HepG2 (cell line): ENCODE measurements at regions not wholly inside any gene's neighbourhood (a gene's known extent, or its start where the extent isn't known, plus 50 kb on each side); places are given as distances from the start of the nearest gene placed in this dataset.

Experiments used
- ATAC-seq: fragments of 200-7000 bp; cut with Tn5 transposase; 3 replicates; pipeline ENCODE4 v1.9.1; 2020; ENCODE audit warnings: mild to moderate bottlenecking, moderate library complexity
- BruUV-seq: library from RNA; stranded (reverse); fragments of 400-500 nt; replicated peaks from 2 replicates; lab custom pipeline; 2021; lab: Mats Ljungman, UMichigan
- CTCF ChIA-PET: fragments of 300-600 bp; formaldehyde crosslinking; extraction: SDS; loops from one replicate; lab custom pipeline; 2021; ENCODE audit warnings: low total read pairs, inconsistent platforms, low intra/inter-chr PET ratio; lab: Yijun Ruan, JAX
- POLR2A ChIA-PET: fragments of 350-600 bp; sonication (Branson Sonifier 250); formaldehyde crosslinking; loops from one replicate; lab custom pipeline; 2020; ENCODE audit warnings: antibody characterized with exemption, inconsistent platforms; lab: Yijun Ruan, JAX
- DNase-seq: peaks from one replicate; pipeline ENCODE4 v3.0.0-alpha.2; 2015; ENCODE audit warnings: low spot score
- FAIRE-seq: peaks from 3 replicates; lab custom pipeline; 2011; peaks lifted over from hg19 to GRCh38; lab: Jason Lieb, UNC
- H2AFZ ChIP-seq: one replicate; pipeline ENCODE4 v1.6.1; 2011; ENCODE audit warnings: low read length, inconsistent platforms
- H3K27ac ChIP-seq: fragments of 300-600 bp; 3 replicates; pipeline ENCODE4 v1.8.0; 2011; ENCODE audit warnings: mixed run types, mild to moderate bottlenecking, mixed read lengths, low read length, inconsistent platforms; ENCODE audit not compliant: insufficient read depth; ENCODE audit errors: extremely low read length
- H3K27me3 ChIP-seq, 2 experiments: fragments of 200-600 bp in 1 of 2; 2 replicates in 1 of 2; 3 replicates in 1 of 2; pipeline versions ENCODE4 v1.6.0 to v1.8.0; 2011; ENCODE audit warnings: low read length in 2 of 2, mild to moderate bottlenecking in 2 of 2, moderate library complexity in 2 of 2, inconsistent platforms in 1 of 2; ENCODE audit not compliant: insufficient read depth in 2 of 2, control insufficient read depth in 1 of 2
- H3K36me3 ChIP-seq, 2 experiments: fragments of 200-600 bp in 1 of 2; replicated peaks in 1 of 2; 2 replicates in 1 of 2; 3 replicates in 1 of 2; pipeline versions ENCODE4 v1.5.1 to v1.8.0; 2011; ENCODE audit warnings: low read length in 2 of 2, inconsistent platforms in 1 of 2; ENCODE audit not compliant: insufficient read depth in 2 of 2, control insufficient read depth in 1 of 2
- H3K4me1 ChIP-seq: 2 replicates; pipeline ENCODE4 v1.5.1; 2012; ENCODE audit warnings: low read length, inconsistent platforms; ENCODE audit not compliant: insufficient read depth
- H3K4me2 ChIP-seq: 2 replicates; pipeline ENCODE4 v1.6.0; 2011; ENCODE audit warnings: low read depth, low read length, inconsistent platforms
- H3K4me3 ChIP-seq, 3 experiments: fragments of 200-600 bp in 1 of 3; sonication (generic), shearing (Covaris generic) in 1 of 3; replicated peaks in 1 of 3; 2 replicates each; pipeline ENCODE4 v1.5.1; 2011 to 2016; ENCODE audit warnings: low read length in 3 of 3, inconsistent platforms in 2 of 3, low read depth in 2 of 3, mild to moderate bottlenecking in 2 of 3, control low read depth in 1 of 3, mixed read lengths in 1 of 3; ENCODE audit not compliant: insufficient read depth in 1 of 3
- H3K79me2 ChIP-seq: one replicate; pipeline ENCODE4 v1.6.1; 2011; ENCODE audit warnings: low read length, inconsistent platforms; ENCODE audit not compliant: insufficient read depth
- H3K9ac ChIP-seq: 2 replicates; pipeline ENCODE4 v1.6.0; 2011; ENCODE audit warnings: mild to moderate bottlenecking, low read depth, low read length, inconsistent platforms; ENCODE audit not compliant: insufficient read depth
- H3K9me3 ChIP-seq: 2 replicates; pipeline ENCODE4 v1.5.1; 2012; ENCODE audit warnings: mild to moderate bottlenecking, low read length
- H4K20me1 ChIP-seq: 2 replicates; pipeline ENCODE4 v1.6.0; 2011; ENCODE audit warnings: inconsistent platforms, mild to moderate bottlenecking, low read length, moderate library complexity; ENCODE audit not compliant: insufficient read depth
- CBX1 ChIP-seq: IDR thresholded peaks from one replicate; pipeline ENCODE4 v1.6.1; 2016; ENCODE audit warnings: antibody characterized with exemption, low read depth
- HNRNPL ChIP-seq: fragments of 200-400 bp; formaldehyde crosslinking; IDR thresholded peaks from 2 replicates; pipeline ENCODE4 v1.6.1; 2017; ENCODE audit warnings: mild to moderate bottlenecking, low read depth, low read length
- NFKB2 ChIP-seq: sonication (generic); formaldehyde crosslinking; IDR thresholded peaks from 2 replicates; pipeline ENCODE4 v1.4.0; 2020; ENCODE audit warnings: missing genetic modification reagents, borderline replicate concordance
- ONECUT2 ChIP-seq: sonication (generic); formaldehyde crosslinking; IDR thresholded peaks from 2 replicates; pipeline ENCODE4 v1.4.0; 2020; ENCODE audit warnings: missing genetic modification reagents
- PLRG1 ChIP-seq: fragments of 450-650 bp; conservative IDR thresholded peaks from 2 replicates; pipeline ENCODE4 v1.6.1; 2016
- SP5 ChIP-seq: IDR thresholded peaks from 2 replicates; pipeline ENCODE4 v1.6.1; 2016; ENCODE audit warnings: low read depth, borderline replicate concordance
- SRF ChIP-seq: IDR thresholded peaks from 2 replicates; pipeline ENCODE4 v1.6.1; 2011; ENCODE audit warnings: mild to moderate bottlenecking, low read depth, low read length, moderate library complexity
- ZNF274 ChIP-seq: sonication (generic); formaldehyde crosslinking; IDR thresholded peaks from 2 replicates; pipeline ENCODE4 v1.5.1; 2020; ENCODE audit warnings: mild to moderate bottlenecking, missing genetic modification reagents
- ZNF354B ChIP-seq: sonication (generic); formaldehyde crosslinking; IDR thresholded peaks from 2 replicates; pipeline ENCODE4 v1.8.0; 2022; ENCODE audit warnings: mild to moderate bottlenecking, missing genetic modification reagents
- WGBS: methylation state at CpG from one replicate; pipeline ENCODE4 v1.1.6; 2017; ENCODE audit warnings: low lambda C conversion rate; 5-methylcytosine and 5-hydroxymethylcytosine counted together
- in situ Hi-C: cut with HindIII; loops from 2 replicates; pipeline ENCODE4 v1.10.0; 2017; ENCODE audit warnings: low pct_unique_long_range_greater_than_20kb; ENCODE audit not compliant: extremely low pct_ligation_motif_present
- intact Hi-C: fragments of 100-400 bp; cut with micrococcal nuclease; formaldehyde crosslinking; loops from one replicate; pipeline ENCODE4 v1.10.0; 2022; ENCODE audit not compliant: unreplicated experiment
- TF ChIP-seq, protein P1 (sequence below), 2 experiments: fragments of 450-650 bp in 1 of 2; sonication (generic) in 1 of 2; formaldehyde crosslinking in 1 of 2; IDR thresholded peaks; 2 replicates each; pipeline versions ENCODE4 v1.6.1 to v1.8.0; 2016 to 2022; ENCODE audit warnings: antibody characterized with exemption in 1 of 2, mild to moderate bottlenecking in 1 of 2, missing genetic modification reagents in 1 of 2

DNA sequence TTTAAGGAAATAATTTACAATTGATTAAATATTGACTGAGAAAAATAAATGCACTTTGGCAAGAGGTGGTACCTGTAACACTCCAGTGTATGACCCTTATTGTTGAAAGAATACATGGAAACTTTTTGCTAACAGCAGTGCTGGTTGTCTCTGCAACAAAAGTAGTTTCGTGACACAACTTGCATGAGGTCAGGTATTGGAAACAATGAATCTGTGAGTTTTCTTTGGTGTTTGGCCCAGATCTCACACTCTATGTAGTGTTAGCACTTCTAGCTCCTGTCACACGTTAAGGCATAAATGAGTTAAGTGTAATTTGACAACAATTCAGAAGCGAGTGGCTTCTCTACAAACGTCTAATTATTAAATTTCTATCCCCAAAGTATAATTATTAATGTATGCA is 137.7 kb upstream of the MDFIC start (continued):
- TF ChIP-seq, protein P1, sequence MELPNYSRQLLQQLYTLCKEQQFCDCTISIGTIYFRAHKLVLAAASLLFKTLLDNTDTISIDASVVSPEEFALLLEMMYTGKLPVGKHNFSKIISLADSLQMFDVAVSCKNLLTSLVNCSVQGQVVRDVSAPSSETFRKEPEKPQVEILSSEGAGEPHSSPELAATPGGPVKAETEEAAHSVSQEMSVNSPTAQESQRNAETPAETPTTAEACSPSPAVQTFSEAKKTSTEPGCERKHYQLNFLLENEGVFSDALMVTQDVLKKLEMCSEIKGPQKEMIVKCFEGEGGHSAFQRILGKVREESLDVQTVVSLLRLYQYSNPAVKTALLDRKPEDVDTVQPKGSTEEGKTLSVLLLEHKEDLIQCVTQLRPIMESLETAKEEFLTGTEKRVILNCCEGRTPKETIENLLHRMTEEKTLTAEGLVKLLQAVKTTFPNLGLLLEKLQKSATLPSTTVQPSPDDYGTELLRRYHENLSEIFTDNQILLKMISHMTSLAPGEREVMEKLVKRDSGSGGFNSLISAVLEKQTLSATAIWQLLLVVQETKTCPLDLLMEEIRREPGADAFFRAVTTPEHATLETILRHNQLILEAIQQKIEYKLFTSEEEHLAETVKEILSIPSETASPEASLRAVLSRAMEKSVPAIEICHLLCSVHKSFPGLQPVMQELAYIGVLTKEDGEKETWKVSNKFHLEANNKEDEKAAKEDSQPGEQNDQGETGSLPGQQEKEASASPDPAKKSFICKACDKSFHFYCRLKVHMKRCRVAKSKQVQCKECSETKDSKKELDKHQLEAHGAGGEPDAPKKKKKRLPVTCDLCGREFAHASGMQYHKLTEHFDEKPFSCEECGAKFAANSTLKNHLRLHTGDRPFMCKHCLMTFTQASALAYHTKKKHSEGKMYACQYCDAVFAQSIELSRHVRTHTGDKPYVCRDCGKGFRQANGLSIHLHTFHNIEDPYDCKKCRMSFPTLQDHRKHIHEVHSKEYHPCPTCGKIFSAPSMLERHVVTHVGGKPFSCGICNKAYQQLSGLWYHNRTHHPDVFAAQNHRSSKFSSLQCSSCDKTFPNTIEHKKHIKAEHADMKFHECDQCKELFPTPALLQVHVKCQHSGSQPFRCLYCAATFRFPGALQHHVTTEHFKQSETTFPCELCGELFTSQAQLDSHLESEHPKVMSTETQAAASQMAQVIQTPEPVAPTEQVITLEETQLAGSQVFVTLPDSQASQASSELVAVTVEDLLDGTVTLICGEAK (IDR thresholded peaks at IDR 0.05) = no peak
- TF ChIP-seq, protein P1 (CRISPR knock-in tag; IDR thresholded peaks at IDR 0.05) = no peak

DNA sequence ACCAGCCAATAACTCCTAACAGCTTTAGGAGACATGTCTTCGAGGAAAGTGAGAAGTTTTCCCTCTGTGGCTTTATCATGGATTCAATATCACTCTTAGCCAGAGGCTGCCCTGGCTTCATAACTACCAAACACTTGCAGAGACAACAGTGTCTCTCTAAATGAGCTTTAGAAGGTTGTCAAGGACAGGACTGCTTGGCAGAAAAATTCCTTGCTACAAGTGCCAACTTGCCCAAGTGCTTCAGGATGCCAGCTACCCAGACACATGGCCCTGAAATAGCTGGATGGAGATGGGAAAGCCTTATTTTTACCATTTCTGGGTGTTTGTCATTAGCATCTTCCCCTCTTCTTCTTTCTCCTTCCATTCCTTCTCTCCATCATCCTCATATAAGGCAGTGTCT is 137.1 kb upstream of the MDFIC start:
- H3K79me2 ChIP-seq = no peaks in the 10 kb centered on the region
- no peak overlapping the region for H3K4me2 ChIP-seq
- H3K27ac ChIP-seq = no peak overlapping the region
- TF ChIP-seq ZNF274 (CRISPR knock-in tag) (no peak), NFKB2 (no peak), CBX1 (no peak), ZNF354B (CRISPR knock-in tag) (no peak), ONECUT2 (no peak), SP5 (CRISPR knock-in tag) (no peak), PLRG1 (no peak), HNRNPL (no peak), SRF (no peak)
- in situ Hi-C loops = no loop called here
- no peaks in the 10 kb centered on the region for H3K27me3 ChIP-seq
- no peak overlapping the region for H3K4me3 ChIP-seq
- no peak overlapping the region for H3K9ac ChIP-seq
- FAIRE-seq (no peak), ATAC-seq (no peak), DNase-seq (no peak)
- H3K4me1 ChIP-seq = no peaks in the 10 kb centered on the region
- intact Hi-C loops = no loop called here
- POLR2A ChIA-PET = no interaction called here
- no TSS peak for BruUV-seq
- 0% methylated on average over 1 of the region's 1 CpG for WGBS
- CTCF ChIA-PET = no interaction called here
- no peaks in the 10 kb centered on the region for H3K9me3 ChIP-seq
- no peaks in the 10 kb centered on the region for H4K20me1 ChIP-seq
- no peaks in the 10 kb centered on the region for H3K36me3 ChIP-seq
- H2AFZ ChIP-seq = no peak overlapping the region
